ENCODE measurements at regions not wholly inside any gene's neighbourhood (a gene's known extent, or its start where the extent isn't known, plus 50 kb on each side); places are given as distances from the start of the nearest gene placed in this dataset.
"Not testable (repeated sequence)": the region's sequence is repeated elsewhere in the genome, so short reads cannot be mapped to it uniquely, and the experiment has no call there.

- not testable (repeated sequence) for TF ChIP-seq CTCF (CRISPR knock-in tag; IDR thresholded peaks at IDR 0.05); TFE3 (CRISPR knock-in tag; IDR thresholded peaks at IDR 0.05); MTA3 (CRISPR knock-in tag; IDR thresholded peaks at IDR 0.05); KDM5A (IDR thresholded peaks at IDR 0.05; ENCODE audit: borderline replicate concordance, low read length); REST (IDR thresholded peaks at IDR 0.05; ENCODE audit: borderline replicate concordance in 1 of 2, low read depth in 1 of 2, low read length in 2 of 2); TBP (CRISPR knock-in tag; IDR thresholded peaks at IDR 0.05); ZNF672 (CRISPR knock-in tag; IDR thresholded peaks at IDR 0.05); ZNF616 (CRISPR knock-in tag; IDR thresholded peaks at IDR 0.05; ENCODE audit: low read depth); FOXK1 (CRISPR knock-in tag; IDR thresholded peaks at IDR 0.05; ENCODE audit: borderline replicate concordance, low read depth); ZBTB33 (CRISPR knock-in tag; IDR thresholded peaks at IDR 0.05); ZBTB1 (CRISPR knock-in tag; IDR thresholded peaks at IDR 0.05; ENCODE audit: borderline replicate concordance); ZNF580 (CRISPR knock-in tag; IDR thresholded peaks at IDR 0.05; ENCODE audit: borderline replicate concordance, low read depth); SNAPC5 (CRISPR knock-in tag; IDR thresholded peaks at IDR 0.05; ENCODE audit: borderline replicate concordance)
Observed at GRCh38 chrY:11177033-11177432, 1524.0 kb upstream of the USP9Y start.

All from HepG2 (cell line).